Mucosa of descending colon (tissue), 3 donors: ENCODE measurements at regions not wholly inside any gene's neighbourhood (a gene's known extent, or its start where the extent isn't known, plus 50 kb on each side); places are given as distances from the start of the nearest gene placed in this dataset.

Source experiments
- ATAC-seq: fragments of 200-7000 bp; cut with Tn5 transposase; one replicate; pipeline ENCODE4 v1.9.1; 2020; ENCODE audit warnings: mild to moderate bottlenecking, moderate library complexity
- DNase-seq, 3 donors: peaks; one replicate each; pipeline ENCODE4 v3.0.0-alpha.2; 2020
- H3K36me3 ChIP-seq: fragments of 200-600 bp; one replicate; pipeline ENCODE4 v1.8.0; 2021; ENCODE audit warnings: low read depth, mild to moderate bottlenecking
- H3K4me1 ChIP-seq: fragments of 200-600 bp; one replicate; pipeline ENCODE4 v1.8.0; 2021; ENCODE audit warnings: low read depth, mild to moderate bottlenecking
- H3K4me3 ChIP-seq: fragments of 200-600 bp; one replicate; pipeline ENCODE4 v1.8.0; 2021; ENCODE audit warnings: mild to moderate bottlenecking
- H3K9me3 ChIP-seq: fragments of 200-600 bp; one replicate; pipeline ENCODE4 v1.8.0; 2021; ENCODE audit warnings: mild to moderate bottlenecking
- CTCF ChIP-seq: fragments of 200-600 bp; IDR thresholded peaks from one replicate; pipeline ENCODE4 v1.8.0; 2022; ENCODE audit warnings: antibody characterized with exemption, mild to moderate bottlenecking
- intact Hi-C, 2 donors: fragments of 100-400 bp; cut with DNase I in 1 of 2; cut with micrococcal nuclease in 1 of 2; formaldehyde crosslinking; loops; one replicate each; pipeline versions ENCODE4 v1.11.0 to v1.11.1; 2022; cut with DNase I, micrococcal nuclease
- donor health status: DM: no; HTN: no; CAD: no; lungs with moderate emphysema.
- donor health status: DM: no; HTN: no; CAD: no.
- donor health status: DM: no; HTN: yes; CAD: no.

- TF ChIP-seq CTCF = no peak
- no peak for DNase-seq
- Histone ChIP-seq H3K36me3 (no peaks in the 10 kb centered on the region), H3K9me3 (no peaks in the 10 kb centered on the region), H3K4me1 (no peaks in the 10 kb centered on the region), H3K4me3 (no peak overlapping the region)
- intact Hi-C loops = no loop called here
- no peak for ATAC-seq
These were observed 52.1 kb upstream of the HTATIP2 start for GRCh38 chr11:20311444-20311843.

- no peak for DNase-seq
- intact Hi-C loops = no loop called here
- TF ChIP-seq CTCF = no peak
- H3K4me3 ChIP-seq = no peak overlapping the region
- H3K9me3 ChIP-seq = no peaks in the 10 kb centered on the region
- no peaks in the 10 kb centered on the region for H3K36me3 ChIP-seq
- no peak for ATAC-seq
- no peaks in the 10 kb centered on the region for H3K4me1 ChIP-seq
These were observed 52.7 kb upstream of the HTATIP2 start for GRCh38 chr11:20310596-20311394.

GRCh38 chr11:20310137-20310536, 53.4 kb upstream of the HTATIP2 start:
- Histone ChIP-seq H3K9me3 (no peaks in the 10 kb centered on the region), H3K4me3 (no peak overlapping the region), H3K4me1 (no peaks in the 10 kb centered on the region), H3K36me3 (no peaks in the 10 kb centered on the region)
- DNase-seq (no peak), ATAC-seq (no peak)
- TF ChIP-seq CTCF = no peak
- intact Hi-C loops = no loop called here

- no peak for TF ChIP-seq CTCF
- ATAC-seq (no peak), DNase-seq (no peak)
- Histone ChIP-seq H3K4me3 (no peak overlapping the region), H3K9me3 (no peaks in the 10 kb centered on the region), H3K36me3 (no peaks in the 10 kb centered on the region), H3K4me1 (no peaks in the 10 kb centered on the region)
- intact Hi-C loops = no loop called here
These were observed 54.1 kb upstream of the HTATIP2 start for GRCh38 chr11:20309231-20310025.

GRCh38 chr11:20308601-20309000, 54.9 kb upstream of the HTATIP2 start:
- Histone ChIP-seq H3K36me3 (no peaks in the 10 kb centered on the region), H3K4me3 (no peak overlapping the region), H3K9me3 (no peaks in the 10 kb centered on the region), H3K4me1 (no peaks in the 10 kb centered on the region)
- intact Hi-C loops = no loop called here
- DNase-seq (no peak), ATAC-seq (no peak)
- TF ChIP-seq CTCF = no peak
